ENCODE measurements at regions not wholly inside any gene's neighbourhood (a gene's known extent, or its start where the extent isn't known, plus 50 kb on each side); places are given as distances from the start of the nearest gene placed in this dataset.

DNA sequence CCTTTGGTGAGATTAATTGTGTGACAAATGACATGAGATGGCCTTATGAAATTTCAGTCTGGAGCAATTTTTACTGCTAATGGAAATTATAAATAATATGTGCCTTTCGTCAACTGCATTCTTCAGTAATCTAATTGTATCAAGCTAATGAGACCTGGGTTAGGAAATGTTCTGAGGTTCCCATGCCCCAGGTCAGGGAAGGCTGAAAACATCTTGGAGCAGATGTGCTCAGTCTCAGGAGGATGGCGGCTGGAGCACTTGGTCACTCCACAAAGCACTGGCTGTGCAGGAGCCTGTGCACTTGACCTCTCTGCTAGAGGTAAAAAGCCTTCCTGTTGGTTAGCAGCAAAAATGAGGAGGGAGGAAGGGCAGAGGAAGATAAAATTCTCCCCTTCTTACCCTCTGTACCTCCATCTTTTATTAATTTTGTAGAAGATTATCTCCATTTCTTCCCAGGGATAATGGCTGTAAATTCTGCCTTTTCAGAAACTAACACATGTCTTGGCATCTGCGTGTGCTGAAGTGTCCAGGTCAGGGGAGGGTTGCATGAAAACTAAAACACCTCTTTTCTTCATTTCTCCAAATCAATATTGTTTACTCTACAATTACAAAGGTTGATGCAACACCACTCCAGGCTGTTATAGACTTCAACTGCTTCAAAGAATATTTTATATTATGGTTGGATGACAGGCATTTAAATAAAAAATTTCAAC lies 1606.4 kb upstream of the ACVR2A start:
- DNase-seq = no peak

- no peak for DNase-seq
Observed at GRCh38 chr2:146235158-146235557, 1609.7 kb upstream of the ACVR2A start.

- DNase-seq = no peak
Observed at GRCh38 chr2:146229508-146230155, 1615.2 kb upstream of the ACVR2A start.

DNA sequence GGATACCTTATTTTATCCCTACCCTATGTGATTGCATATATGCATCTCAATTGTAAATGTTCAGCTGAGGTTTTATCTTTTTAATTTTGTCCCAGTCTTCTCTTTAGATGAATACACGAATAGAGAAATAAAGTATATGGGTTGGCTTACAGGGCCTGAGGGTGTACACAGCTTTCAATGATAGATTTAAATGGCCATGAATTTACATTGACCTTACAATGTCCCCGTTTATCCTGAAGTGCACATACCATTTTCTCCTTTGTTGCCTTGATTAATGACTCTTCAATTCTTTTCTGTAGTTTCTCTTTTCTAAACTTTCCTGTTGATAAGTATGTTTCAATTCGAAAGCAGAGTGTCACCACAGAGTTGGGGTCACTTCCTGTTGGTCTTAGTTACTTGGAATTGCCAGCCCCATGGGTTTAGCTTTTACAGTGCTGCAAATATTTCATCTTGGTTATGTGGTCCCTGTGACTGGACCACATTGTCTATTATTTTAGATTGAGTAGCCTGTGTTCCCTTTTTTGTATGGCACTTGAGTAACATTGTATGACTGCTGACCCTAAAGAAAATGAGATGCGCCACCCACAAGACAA lies 1616.3 kb upstream of the ACVR2A start:
- no peak for DNase-seq

GRCh38 chr2:146228020-146228393 lies 1616.8 kb upstream of the ACVR2A start:
- no peak for DNase-seq

GRCh38 chr2:146227152-146228019 lies 1617.4 kb upstream of the ACVR2A start:
- no peak for DNase-seq

GRCh38 chr2:146226077-146226476 lies 1618.8 kb upstream of the ACVR2A start:
- no peak for DNase-seq

- DNase-seq = no peak
Observed at GRCh38 chr2:146221826-146222225, 1623.0 kb upstream of the ACVR2A start.

- DNase-seq = no peak
Observed at GRCh38 chr2:146220957-146221356, 1623.9 kb upstream of the ACVR2A start.

GRCh38 chr2:146214394-146214929 lies 1630.4 kb upstream of the ACVR2A start:
- no peak for DNase-seq

DNA sequence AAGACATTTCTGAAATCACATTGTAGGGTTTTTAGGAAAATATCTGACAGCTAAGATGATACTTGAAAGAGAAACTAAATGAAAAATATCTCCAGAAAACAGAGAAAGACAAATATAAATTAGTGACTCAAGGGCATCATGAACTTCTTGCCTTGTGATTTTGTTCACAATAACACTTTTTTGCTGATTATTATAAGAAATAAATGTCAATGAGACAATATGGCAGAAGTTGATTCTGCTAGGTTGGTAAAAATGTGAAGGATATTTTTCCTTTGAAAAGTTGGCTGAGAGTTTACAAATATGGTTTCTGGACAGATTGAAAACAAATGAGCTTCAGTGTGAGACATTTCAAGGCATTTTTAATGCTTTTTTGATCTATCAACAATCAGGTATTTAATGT lies 1631.2 kb upstream of the ACVR2A start:
- no peak for DNase-seq

DNA sequence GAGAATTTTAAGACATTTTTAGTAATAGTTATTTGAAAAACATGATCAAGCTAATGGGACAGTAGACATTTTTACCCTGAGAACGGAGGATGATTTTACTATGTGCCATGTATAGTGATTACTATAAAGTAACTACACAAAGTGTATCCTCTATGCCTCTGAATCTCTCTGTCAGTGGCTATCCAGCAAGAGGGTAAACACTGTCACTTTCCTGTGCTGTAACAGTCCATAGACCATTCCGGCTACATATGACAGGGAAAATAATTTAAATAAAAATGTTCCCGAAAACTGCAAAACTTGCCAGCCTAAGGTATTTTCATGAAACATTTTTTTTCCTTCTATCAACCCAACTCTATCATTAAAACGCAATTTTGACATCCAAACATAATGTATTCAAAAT lies 1632.2 kb upstream of the ACVR2A start:
- no peak for DNase-seq

DNA sequence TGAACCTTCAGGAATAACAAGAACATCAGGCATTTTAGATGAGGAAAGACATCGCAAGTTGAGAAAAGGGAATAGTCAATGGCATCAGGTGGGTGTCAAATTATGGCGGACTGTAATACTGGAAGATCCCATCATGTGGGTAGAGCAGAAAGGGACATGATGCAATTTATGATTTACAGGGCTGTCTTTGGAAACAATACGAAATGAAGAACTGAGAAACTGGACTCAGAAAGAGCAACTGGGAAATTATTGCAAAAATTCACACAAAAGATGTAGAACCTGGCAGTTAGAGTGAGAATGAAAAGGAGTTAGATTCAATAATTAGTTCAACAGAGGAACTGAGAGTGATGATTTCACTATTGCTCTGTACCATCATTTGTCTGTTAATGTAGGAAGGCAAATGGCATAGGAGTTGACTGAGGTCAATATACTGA lies 1635.0 kb upstream of the ACVR2A start:
- DNase-seq = no peak

DNA sequence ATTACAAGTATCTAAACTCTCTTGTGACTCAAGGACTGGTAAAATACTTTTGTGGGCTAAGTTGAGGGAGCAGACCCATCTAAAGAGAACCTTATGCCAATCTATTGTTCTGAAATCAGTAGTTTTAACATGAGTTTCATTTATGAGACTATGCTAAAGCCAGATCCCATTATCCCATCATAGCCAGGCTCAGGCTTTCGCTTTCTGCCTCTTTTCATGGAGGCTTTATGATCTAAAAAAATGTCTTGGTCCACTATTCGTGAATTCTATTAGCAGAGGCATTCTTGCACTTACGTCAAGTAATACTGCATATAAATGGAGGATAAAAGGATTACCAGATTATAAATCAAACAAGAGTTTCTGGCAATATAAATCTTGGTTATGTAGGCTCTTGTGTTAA lies 1636.9 kb upstream of the ACVR2A start:
- DNase-seq = no peak

DNA sequence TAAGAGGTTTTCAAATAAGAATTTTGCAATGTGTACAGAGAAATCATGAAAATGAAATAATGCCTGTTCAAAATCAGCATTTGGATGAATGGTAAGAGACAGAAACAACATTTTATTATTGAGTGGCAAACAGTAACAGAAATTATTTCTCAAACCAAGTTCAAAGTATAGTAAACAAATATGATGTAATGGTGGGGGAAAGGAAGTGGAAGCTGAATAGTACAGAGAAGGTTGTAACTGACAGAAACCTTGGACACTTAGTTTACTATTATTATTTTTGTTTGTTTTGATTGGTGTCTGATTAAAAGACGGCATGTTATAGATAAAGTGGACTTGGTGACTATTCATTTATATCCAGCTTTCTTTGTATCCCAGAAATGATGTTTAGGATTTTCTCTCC lies 1637.4 kb upstream of the ACVR2A start:
- no peak for DNase-seq

- no peak for DNase-seq
Observed at GRCh38 chr2:146203064-146203624, 1641.7 kb upstream of the ACVR2A start.

DNA sequence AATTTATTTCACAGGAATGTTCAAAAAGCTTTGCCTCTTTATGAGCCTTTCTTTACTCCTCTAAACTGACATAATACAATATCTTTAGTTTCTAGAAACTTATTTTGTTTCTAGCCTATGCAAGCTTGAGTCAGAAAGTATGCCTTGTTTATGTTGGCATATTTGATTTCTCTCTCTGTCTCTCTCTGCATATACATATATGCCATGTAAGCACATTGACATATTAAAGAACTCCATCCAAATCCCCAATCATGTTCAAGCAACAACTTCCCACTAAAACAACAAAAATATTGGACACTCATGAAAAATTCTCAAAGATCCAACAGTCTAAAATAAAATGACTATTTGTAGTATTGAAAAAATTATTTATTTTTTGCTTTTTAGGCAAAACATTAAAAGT lies 1651.2 kb upstream of the ACVR2A start:
- no peak for DNase-seq

DNA sequence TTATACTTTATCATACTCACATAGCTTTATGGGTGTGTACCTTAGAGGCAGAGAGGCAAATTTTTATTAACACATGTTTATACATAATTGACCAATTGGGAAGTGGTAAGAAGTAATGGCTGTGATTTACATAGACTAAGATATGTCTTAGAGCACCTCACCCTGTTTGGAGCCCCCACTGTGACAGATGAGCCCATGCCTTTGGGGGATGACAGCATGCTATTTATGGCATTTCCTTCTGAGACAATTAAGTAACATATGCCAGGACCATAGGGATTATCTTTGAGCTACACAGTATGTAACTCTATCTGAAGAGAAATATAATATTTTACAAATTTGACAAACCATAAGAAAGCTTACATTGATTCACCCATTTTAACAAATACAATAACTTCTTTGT lies 1655.3 kb upstream of the ACVR2A start:
- no peak for DNase-seq

GRCh38 chr2:146173934-146174333 lies 1654.0 kb upstream of the ZEB2 start:
- no peak for DNase-seq

GRCh38 chr2:146161256-146161882 lies 1641.5 kb upstream of the ZEB2 start:
- no peak for DNase-seq

DNA sequence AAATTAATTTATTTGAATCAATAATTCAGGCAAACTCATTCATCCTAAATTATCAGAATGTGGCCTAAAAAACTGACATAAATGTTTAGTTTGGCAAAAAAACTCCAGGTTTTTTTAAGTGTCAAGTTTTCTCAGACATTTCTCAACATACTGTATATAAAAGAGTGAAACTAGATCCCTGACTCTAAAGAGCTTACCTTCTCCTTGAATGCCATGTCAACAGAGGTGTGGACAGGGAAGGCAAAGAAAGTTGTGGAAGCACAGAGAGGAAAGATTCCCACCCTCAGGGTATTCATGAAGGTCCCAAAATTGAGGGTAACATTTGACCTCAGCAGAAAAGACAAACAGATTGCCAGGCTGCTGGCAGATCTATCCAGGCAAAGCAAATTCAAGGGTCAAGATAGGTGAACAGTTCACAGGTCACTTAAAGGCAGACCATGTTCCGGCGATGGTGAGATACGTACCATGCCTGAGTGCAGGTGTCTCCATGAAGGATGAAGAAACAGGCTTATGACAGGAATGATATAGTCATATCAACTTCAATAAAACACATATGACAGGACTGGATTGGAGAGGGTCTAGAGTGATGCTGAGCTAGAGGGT lies 1638.3 kb upstream of the ZEB2 start:
- no peak for DNase-seq

- DNase-seq = no peak
Observed at GRCh38 chr2:146147448-146148012, 1627.6 kb upstream of the ZEB2 start.
